ENCODE measurements at regions not wholly inside any gene's neighbourhood (a gene's known extent, or its start where the extent isn't known, plus 50 kb on each side); places are given as distances from the start of the nearest gene placed in this dataset.

DNA sequence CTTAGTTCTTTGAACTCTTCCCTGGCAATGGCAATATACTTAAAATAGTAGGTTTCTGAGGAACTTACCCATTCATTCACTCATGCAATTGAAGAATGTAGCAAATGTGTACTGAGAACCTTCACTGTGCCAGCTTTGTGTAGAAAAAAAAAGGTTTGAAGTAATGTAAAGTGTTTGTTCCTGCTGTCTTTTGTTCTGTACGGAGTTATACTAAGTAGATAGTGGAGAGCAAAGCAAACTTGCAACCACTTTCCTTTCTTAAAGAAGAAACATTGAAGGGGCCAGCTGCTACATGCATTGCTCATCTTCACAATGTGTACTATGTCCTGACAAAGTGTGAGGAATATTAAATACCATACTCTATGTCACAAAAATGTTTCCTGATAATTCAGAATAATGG, 68.9 kb upstream of the FREM2 start:
- no peaks in the 10 kb centered on the region for H3K36me3 ChIP-seq
- no peaks in the 10 kb centered on the region for H3K27me3 ChIP-seq
- DNase-seq: no peak
- H3K27ac ChIP-seq: no peak overlapping the region
- intact Hi-C loops (cut with DNase I): no loop called here
- no peak for TF ChIP-seq POLR2A (IDR thresholded peaks at IDR 0.05)
- TF ChIP-seq EP300 (IDR thresholded peaks at IDR 0.05): no peak
- TF ChIP-seq, protein P1, sequence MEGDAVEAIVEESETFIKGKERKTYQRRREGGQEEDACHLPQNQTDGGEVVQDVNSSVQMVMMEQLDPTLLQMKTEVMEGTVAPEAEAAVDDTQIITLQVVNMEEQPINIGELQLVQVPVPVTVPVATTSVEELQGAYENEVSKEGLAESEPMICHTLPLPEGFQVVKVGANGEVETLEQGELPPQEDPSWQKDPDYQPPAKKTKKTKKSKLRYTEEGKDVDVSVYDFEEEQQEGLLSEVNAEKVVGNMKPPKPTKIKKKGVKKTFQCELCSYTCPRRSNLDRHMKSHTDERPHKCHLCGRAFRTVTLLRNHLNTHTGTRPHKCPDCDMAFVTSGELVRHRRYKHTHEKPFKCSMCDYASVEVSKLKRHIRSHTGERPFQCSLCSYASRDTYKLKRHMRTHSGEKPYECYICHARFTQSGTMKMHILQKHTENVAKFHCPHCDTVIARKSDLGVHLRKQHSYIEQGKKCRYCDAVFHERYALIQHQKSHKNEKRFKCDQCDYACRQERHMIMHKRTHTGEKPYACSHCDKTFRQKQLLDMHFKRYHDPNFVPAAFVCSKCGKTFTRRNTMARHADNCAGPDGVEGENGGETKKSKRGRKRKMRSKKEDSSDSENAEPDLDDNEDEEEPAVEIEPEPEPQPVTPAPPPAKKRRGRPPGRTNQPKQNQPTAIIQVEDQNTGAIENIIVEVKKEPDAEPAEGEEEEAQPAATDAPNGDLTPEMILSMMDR (IDR thresholded peaks at IDR 0.05): no peak
- no peak overlapping the region for H3K4me3 ChIP-seq
- WGBS, 3 donors: 40 to 59% (median 55%) methylated on average over 1 of the region's 1 CpG
- H3K9me3 ChIP-seq: no peaks in the 10 kb centered on the region
- no peaks in the 10 kb centered on the region for H3K4me1 ChIP-seq (ENCODE audit: insufficient read depth)

DNA sequence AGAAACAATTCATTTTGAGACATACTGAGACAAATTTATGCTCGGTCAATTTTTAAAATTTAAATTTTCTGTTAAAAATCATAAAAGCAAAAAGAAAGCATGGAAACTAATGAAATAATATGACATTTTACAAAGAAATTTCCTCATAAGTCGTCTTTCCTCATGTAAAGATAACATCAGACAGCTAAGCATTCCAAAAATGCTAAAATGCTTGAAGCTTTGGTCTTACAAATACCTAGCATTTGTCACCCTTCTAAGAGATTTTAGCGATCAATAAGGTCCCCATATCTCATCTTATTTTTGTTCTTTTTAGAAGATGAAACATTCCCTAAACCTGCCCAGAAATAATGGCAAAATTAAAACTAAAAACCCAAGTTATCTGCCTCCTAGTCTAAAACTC, 68.5 kb upstream of the FREM2 start:
- no peak overlapping the region for H3K4me3 ChIP-seq
- 75 to 80% (median 75%) methylated on average over 3 of the region's 3 CpGs for WGBS, 3 donors
- no peaks in the 10 kb centered on the region for H3K27me3 ChIP-seq
- no peak for DNase-seq
- intact Hi-C loops (cut with DNase I): no loop called here
- no peaks in the 10 kb centered on the region for H3K36me3 ChIP-seq
- TF ChIP-seq POLR2A (IDR thresholded peaks at IDR 0.05): no peak
- TF ChIP-seq EP300 (IDR thresholded peaks at IDR 0.05): no peak
- TF ChIP-seq, protein P1 (IDR thresholded peaks at IDR 0.05): no peak
- no peaks in the 10 kb centered on the region for H3K9me3 ChIP-seq
- no peaks in the 10 kb centered on the region for H3K4me1 ChIP-seq (ENCODE audit: insufficient read depth)
- no peak overlapping the region for H3K27ac ChIP-seq

DNA sequence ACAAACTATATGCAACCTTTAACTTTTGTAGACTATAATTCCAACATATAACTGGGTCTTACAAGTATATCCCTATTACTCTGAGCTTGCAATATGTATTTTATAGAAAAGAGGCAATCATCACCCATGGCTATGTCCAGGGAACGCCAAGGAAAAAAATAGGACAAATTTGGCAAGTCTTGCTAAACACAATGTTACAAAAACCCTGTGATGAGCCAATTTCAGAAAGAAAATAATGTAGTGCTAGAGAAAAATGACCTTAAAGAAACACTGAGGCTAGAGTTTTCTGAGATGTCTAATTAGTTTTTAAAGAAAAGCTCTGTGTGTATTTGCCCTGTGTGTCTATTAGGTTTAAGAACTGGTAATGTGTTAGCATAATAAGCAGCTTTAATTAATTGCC, 68.0 kb upstream of the FREM2 start:
- no peak overlapping the region for H3K27ac ChIP-seq
- H3K36me3 ChIP-seq: no peaks in the 10 kb centered on the region
- 13 to 29% (median 23%) methylated on average over 1 of the region's 1 CpG for WGBS, 3 donors
- no peak for DNase-seq
- H3K4me3 ChIP-seq: no peak overlapping the region
- no peaks in the 10 kb centered on the region for H3K9me3 ChIP-seq
- no peaks in the 10 kb centered on the region for H3K4me1 ChIP-seq (ENCODE audit: insufficient read depth)
- no peaks in the 10 kb centered on the region for H3K27me3 ChIP-seq
- TF ChIP-seq, protein P1 (IDR thresholded peaks at IDR 0.05): no peak
- intact Hi-C loops (cut with DNase I): no loop called here

DNA sequence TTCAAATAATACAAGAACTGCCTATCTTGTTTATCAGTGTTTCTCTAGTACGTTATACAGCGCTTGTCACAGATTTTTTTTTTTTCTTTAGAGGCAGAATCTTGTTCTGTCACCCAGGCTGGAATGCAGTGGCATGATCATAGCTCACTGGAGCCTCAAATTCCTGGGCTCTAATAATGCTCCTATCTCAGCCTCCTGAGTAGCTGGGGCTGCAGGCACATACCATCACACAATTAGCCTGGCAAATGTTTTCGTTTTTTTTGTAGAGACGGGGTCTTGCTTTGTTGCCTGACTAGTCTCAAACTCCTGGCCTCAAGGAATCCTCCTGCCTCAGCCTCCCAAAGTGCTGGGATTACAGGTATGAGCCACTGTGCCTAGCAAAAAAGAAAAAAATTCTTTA, 66.0 kb upstream of the FREM2 start:
- no peaks in the 10 kb centered on the region for H3K36me3 ChIP-seq
- intact Hi-C loops (cut with DNase I): no loop called here
- TF ChIP-seq, protein P1 (IDR thresholded peaks at IDR 0.05): no peak
- TF ChIP-seq POLR2A (IDR thresholded peaks at IDR 0.05) (no peak), EP300 (IDR thresholded peaks at IDR 0.05) (no peak)
- no peak overlapping the region for H3K27ac ChIP-seq
- no peak overlapping the region for H3K4me3 ChIP-seq
- H3K4me1 ChIP-seq (ENCODE audit: insufficient read depth): no peaks in the 10 kb centered on the region
- no peak for DNase-seq
- no peaks in the 10 kb centered on the region for H3K27me3 ChIP-seq
- no peaks in the 10 kb centered on the region for H3K9me3 ChIP-seq
- WGBS, 3 donors: 84 to 93% (median 88%) methylated on average over 4 of the region's 4 CpGs

DNA sequence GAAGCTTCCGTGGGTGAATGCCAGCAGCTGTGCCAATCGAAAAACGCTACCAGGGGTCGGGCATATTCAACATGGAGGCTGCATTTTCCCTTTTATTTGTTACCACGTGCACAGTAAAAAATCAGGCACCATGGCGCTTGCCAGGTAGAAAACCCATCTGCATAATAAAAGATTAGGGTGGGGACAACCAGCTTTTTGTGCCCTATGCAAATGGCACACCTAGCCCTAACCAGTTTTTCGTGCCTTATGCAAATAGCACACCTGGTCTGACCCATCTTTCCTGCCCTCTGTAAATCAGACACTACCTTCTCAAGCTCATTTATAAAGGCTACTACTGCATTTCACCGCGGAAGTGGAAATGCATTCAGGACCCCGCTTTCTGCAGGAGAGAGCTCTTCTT, 62.1 kb upstream of the FREM2 start:
- H3K4me1 ChIP-seq (ENCODE audit: insufficient read depth): no peaks in the 10 kb centered on the region
- intact Hi-C loops (cut with DNase I): no loop called here
- no peak overlapping the region for H3K4me3 ChIP-seq
- H3K27ac ChIP-seq: no peak overlapping the region
- TF ChIP-seq EP300 (IDR thresholded peaks at IDR 0.05): no peak
- TF ChIP-seq, protein P1 (IDR thresholded peaks at IDR 0.05): no peak
- no peak for TF ChIP-seq POLR2A (IDR thresholded peaks at IDR 0.05)
- no peaks in the 10 kb centered on the region for H3K36me3 ChIP-seq
- no peaks in the 10 kb centered on the region for H3K9me3 ChIP-seq
- no peaks in the 10 kb centered on the region for H3K27me3 ChIP-seq
- no peak for DNase-seq
- WGBS, 3 donors: 44 to 56% (median 55%) methylated on average over 10 of the region's 10 CpGs
